Right atrium auricular region (tissue), 2 donors: ENCODE measurements at regions not wholly inside any gene's neighbourhood (a gene's known extent, or its start where the extent isn't known, plus 50 kb on each side); places are given as distances from the start of the nearest gene placed in this dataset.

Experiments used
- DNase-seq: peaks from one replicate; pipeline ENCODE4 v3.0.0-alpha.2; 2019; ENCODE audit warnings: low spot score
- H3K27ac ChIP-seq, 2 donors: fragments of 200-600 bp; sonication (generic); 1 replicate in 1 of 2; 2 replicates in 1 of 2; pipeline ENCODE4 v1.5.1; 2016 to 2019
- H3K27me3 ChIP-seq, 2 donors: fragments of 200-600 bp; sonication (generic); one replicate each; pipeline versions ENCODE4 v1.5.1 to v1.6.0; 2017 to 2019
- H3K36me3 ChIP-seq: fragments of 200-600 bp; sonication (generic); one replicate; pipeline ENCODE4 v1.5.1; 2016
- H3K4me1 ChIP-seq, 2 donors: fragments of 200-600 bp; sonication (generic); one replicate each; pipeline versions ENCODE4 v1.5.1 to v1.6.0; 2017 to 2019
- H3K4me3 ChIP-seq, 2 donors: fragments of 200-600 bp; sonication (generic); 1 replicate in 1 of 2; 2 replicates in 1 of 2; pipeline ENCODE4 v1.5.1; 2017 to 2019; ENCODE audit warnings: mild to moderate bottlenecking in 1 of 2, moderate library complexity in 1 of 2
- H3K9me3 ChIP-seq, 2 donors: fragments of 200-600 bp; sonication (generic); one replicate each; pipeline ENCODE4 v1.5.1; 2019
- TF ChIP-seq, protein P1 (sequence below), 2 donors: fragments of 200-600 bp; sonication (generic); IDR thresholded peaks; one replicate each; pipeline ENCODE4 v1.5.1; 2019; ENCODE audit warnings: antibody characterized with exemption in 2 of 2

DNA sequence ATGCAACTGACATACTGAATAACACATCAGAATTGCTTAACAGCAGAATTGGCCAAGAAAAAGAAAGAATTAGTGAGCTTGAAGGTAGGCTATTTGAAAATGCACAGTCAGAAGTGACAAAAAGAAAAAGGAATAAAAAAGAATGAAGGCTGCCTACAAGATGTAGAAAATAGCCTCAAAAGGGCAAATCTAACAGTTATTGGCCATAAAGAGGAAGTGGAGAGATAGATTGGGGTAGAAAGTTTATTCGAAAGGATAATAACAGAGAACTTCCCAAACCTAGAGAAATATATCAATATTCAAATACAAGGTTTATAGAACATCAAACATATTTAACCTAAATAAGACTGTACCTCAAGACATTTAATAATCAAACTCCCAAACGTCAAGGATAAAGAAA, 67.5 kb downstream of the ATP6V1G3 start:
- Histone ChIP-seq H3K27me3 (no peaks in the 10 kb centered on the region), H3K36me3 (no peaks in the 10 kb centered on the region), H3K27ac (no peak overlapping the region), H3K4me3 (no peak overlapping the region), H3K4me1 (no peaks in the 10 kb centered on the region), H3K9me3 (no peaks in the 10 kb centered on the region)
- DNase-seq: no peak
- TF ChIP-seq, protein P1, sequence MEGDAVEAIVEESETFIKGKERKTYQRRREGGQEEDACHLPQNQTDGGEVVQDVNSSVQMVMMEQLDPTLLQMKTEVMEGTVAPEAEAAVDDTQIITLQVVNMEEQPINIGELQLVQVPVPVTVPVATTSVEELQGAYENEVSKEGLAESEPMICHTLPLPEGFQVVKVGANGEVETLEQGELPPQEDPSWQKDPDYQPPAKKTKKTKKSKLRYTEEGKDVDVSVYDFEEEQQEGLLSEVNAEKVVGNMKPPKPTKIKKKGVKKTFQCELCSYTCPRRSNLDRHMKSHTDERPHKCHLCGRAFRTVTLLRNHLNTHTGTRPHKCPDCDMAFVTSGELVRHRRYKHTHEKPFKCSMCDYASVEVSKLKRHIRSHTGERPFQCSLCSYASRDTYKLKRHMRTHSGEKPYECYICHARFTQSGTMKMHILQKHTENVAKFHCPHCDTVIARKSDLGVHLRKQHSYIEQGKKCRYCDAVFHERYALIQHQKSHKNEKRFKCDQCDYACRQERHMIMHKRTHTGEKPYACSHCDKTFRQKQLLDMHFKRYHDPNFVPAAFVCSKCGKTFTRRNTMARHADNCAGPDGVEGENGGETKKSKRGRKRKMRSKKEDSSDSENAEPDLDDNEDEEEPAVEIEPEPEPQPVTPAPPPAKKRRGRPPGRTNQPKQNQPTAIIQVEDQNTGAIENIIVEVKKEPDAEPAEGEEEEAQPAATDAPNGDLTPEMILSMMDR (IDR thresholded peaks at IDR 0.05): no peak

DNA sequence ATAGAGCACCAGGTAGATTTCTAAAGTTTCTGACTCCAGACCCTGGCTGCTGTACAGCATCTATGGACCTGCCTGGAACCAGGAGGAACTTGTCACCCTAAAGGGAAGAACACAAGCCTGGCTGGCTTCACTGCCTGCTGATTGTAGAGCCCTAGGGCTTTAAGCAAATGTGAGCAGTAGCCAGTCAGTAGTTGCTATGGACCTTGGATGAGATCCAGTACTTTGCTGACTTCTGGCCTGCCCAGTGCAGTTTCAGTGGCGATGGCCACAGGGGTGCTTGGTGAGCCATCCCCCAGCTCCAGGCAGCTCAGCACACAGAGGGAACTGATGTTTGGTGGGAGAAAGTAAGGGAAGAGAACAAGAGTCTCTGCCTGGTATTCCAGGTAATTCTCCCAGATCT, 68.4 kb downstream of the ATP6V1G3 start:
- Histone ChIP-seq H3K27ac (no peak overlapping the region), H3K9me3 (no peaks in the 10 kb centered on the region), H3K4me3 (no peak overlapping the region), H3K27me3 (no peaks in the 10 kb centered on the region), H3K36me3 (no peaks in the 10 kb centered on the region), H3K4me1 (no peaks in the 10 kb centered on the region)
- TF ChIP-seq, protein P1 (IDR thresholded peaks at IDR 0.05): no peak
- no peak for DNase-seq

DNA sequence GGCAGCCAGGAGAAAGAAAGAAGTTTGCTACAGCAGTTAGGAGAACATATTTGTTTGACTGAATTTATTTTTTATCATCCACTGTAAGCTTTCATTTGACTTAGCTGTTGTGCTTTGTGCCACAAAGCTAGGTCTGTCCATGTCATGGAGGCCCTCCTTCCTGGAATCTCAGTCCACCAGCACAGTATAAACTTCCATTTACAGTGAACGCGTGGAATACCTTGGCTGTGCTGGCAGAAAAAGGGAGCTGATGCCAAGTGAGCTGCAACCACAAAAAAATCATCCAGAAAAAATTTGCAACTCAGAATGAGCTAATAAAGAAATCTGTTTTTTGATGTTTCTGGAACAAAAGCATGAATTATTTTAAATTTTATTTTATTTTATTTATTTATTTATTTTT, 72.6 kb downstream of the ATP6V1G3 start:
- TF ChIP-seq, protein P1 (IDR thresholded peaks at IDR 0.05): no peak
- Histone ChIP-seq H3K4me3 (no peak overlapping the region), H3K4me1 (no peaks in the 10 kb centered on the region), H3K27ac (no peak overlapping the region), H3K36me3 (no peaks in the 10 kb centered on the region), H3K9me3 (no peaks in the 10 kb centered on the region), H3K27me3 (no peaks in the 10 kb centered on the region)
- no peak for DNase-seq

- no peak overlapping the region for H3K27ac ChIP-seq
- TF ChIP-seq, protein P1 (IDR thresholded peaks at IDR 0.05): no peak
- no peak overlapping the region for H3K4me3 ChIP-seq
- no peak for DNase-seq
- no peaks in the 10 kb centered on the region for H3K9me3 ChIP-seq
- H3K4me1 ChIP-seq: no peaks in the 10 kb centered on the region
- H3K27me3 ChIP-seq: no peaks in the 10 kb centered on the region
- no peaks in the 10 kb centered on the region for H3K36me3 ChIP-seq
These were observed 73.1 kb downstream of the ATP6V1G3 start for GRCh38 chr1:198467342-198467741.

DNA sequence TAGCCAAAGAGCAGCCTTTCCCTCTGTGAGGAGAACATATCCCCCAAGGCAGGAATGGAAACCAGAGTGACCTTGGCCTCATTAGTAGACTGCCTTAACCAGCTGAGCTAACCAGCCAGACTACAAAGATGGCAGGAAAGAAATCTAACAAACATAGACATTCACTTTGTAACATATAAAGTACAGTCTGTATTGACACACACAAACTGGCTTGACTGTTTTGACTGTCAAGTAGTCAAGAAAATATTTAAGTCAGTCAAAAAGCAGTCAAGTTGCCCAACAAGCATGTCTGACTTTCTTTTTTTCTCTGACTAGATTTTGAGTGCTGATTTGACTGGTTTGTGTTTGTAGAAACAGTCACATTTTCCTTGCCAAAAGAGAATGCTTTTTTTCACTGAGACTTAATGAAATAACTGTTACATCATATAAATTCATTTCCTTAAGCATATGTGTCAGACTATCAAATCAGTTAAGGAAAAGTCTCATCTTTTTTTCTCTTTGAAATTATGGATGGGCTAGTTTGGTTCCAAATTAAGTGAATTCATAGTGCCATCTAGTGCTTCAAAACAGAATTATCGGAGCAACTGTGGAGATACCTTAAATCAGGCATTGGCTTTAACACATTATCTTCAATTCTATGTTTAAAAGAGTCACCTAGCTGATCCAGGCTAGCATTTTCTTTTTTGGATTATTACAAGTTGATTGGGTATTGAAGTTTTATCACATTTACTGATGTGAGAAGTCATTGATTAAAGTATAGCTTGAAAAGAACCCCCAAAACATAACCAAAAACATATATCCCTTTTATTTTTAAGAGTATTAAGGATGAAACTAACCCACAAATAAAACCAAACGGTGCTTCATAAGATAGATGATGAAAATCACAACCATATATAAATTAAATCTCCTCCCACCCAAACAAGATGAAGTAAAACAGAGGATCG, 75.0 kb downstream of the ATP6V1G3 start:
- no peak for DNase-seq

More for the DNA sequence above, 75.0 kb downstream of the ATP6V1G3 start:
- Histone ChIP-seq H3K36me3 (no peaks in the 10 kb centered on the region), H3K9me3 (no peaks in the 10 kb centered on the region), H3K27ac (no peak overlapping the region), H3K4me3 (no peak overlapping the region), H3K27me3 (no peaks in the 10 kb centered on the region), H3K4me1 (no peaks in the 10 kb centered on the region)
- TF ChIP-seq, protein P1 (IDR thresholded peaks at IDR 0.05): peak; percentile 37 to 71
